Cardiac fibroblast (primary cell): ENCODE measurements at regions not wholly inside any gene's neighbourhood (a gene's known extent, or its start where the extent isn't known, plus 50 kb on each side); places are given as distances from the start of the nearest gene placed in this dataset.

Experiments used
- DNase-seq, 2 donors: peaks; one replicate each; pipeline versions ENCODE4 v3.0.0 to v3.0.0-alpha.2; 2010; ENCODE audit warnings: low read depth in 2 of 2
- H3K4me3 ChIP-seq, 2 donors: replicated peaks in 1 of 2; 1 replicate in 1 of 2; 2 replicates in 1 of 2; pipeline ENCODE4 v1.5.1; 2011; ENCODE audit warnings: low read depth in 2 of 2, low read length in 2 of 2, mild to moderate bottlenecking in 2 of 2, moderate library complexity in 1 of 2
- TF ChIP-seq, protein P1 (sequence below): IDR thresholded peaks from one replicate; pipeline ENCODE4 v1.5.1; 2011; ENCODE audit warnings: low read depth, mild to moderate bottlenecking, low read length, inconsistent platforms

DNA sequence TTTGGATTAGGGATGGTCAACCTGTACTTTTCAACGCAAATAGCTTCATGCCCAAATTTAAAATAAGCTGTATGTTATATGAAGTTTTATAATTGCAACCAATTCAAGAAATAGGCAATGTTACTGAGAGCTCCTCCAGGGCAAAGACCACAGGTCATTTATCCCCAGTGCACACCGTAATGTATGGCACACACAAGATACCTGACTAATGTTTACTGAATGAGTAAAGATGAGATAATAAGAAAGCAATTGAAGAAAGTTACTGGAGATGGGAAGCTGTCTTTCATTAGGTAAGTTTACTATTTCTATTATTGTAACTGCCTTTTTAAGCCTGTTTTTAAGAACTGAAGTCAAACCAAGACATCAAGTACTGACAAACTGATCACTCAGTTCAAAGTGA lies 184.5 kb upstream of the VRK2 start:
- DNase-seq, result no peak
- TF ChIP-seq, protein P1, sequence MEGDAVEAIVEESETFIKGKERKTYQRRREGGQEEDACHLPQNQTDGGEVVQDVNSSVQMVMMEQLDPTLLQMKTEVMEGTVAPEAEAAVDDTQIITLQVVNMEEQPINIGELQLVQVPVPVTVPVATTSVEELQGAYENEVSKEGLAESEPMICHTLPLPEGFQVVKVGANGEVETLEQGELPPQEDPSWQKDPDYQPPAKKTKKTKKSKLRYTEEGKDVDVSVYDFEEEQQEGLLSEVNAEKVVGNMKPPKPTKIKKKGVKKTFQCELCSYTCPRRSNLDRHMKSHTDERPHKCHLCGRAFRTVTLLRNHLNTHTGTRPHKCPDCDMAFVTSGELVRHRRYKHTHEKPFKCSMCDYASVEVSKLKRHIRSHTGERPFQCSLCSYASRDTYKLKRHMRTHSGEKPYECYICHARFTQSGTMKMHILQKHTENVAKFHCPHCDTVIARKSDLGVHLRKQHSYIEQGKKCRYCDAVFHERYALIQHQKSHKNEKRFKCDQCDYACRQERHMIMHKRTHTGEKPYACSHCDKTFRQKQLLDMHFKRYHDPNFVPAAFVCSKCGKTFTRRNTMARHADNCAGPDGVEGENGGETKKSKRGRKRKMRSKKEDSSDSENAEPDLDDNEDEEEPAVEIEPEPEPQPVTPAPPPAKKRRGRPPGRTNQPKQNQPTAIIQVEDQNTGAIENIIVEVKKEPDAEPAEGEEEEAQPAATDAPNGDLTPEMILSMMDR, result no peak
- no peak overlapping the region for H3K4me3 ChIP-seq

- no peak for DNase-seq
- TF ChIP-seq, protein P1, result no peak
- H3K4me3 ChIP-seq, result no peak overlapping the region
Measured at GRCh38 chr2:57862727-57863126, 183.9 kb upstream of the VRK2 start.

- TF ChIP-seq, protein P1, result no peak
- H3K4me3 ChIP-seq, result no peak overlapping the region
- DNase-seq, result peak in 1 of 2 donors; percentile 14
Measured at GRCh38 chr2:57864926-57865325, 181.7 kb upstream of the VRK2 start.

DNA sequence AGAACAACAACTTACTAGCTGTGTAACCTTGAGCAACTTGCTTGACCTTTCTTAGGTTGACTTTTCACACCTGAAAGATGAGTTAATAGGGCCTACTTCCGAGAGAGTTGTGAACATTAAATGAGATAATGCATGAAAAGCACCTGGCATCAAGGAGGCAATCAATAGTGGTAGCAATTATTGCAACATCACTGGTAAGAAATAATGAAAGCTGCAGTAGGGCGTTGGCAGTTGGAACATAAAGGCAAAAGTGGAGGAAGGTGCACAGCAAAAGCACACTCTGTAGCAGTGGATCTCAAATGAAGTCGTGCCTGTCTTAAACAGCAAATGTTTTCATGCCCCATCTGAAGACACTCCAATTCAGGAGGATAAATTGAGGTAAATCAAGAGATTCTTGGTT lies 178.9 kb upstream of the VRK2 start:
- TF ChIP-seq, protein P1, result no peak
- H3K4me3 ChIP-seq, result no peak overlapping the region
- DNase-seq, result no peak

DNA sequence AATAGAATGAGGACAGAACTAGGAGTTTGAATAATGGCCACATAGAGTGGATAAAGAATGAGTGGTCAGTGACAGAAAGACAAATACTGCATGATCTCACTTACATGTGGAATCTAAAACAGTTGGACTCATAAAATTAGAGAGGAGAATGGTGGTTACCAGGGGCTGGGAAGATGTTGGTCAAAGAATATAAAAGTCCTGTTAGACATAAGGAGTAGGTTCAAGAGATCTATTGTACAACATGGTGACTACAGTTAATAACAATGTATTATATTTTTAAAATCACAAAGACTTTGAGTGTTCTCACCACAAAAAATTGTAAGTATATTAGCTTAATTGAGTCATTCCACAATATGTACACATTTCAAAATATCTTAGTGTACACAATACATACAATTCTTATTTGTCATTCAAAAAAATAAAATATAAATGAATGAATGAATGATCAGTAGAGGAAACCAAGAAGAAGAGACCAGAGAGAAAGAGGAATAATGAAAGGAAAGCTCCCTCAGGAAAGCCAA lies 177.9 kb upstream of the VRK2 start:
- TF ChIP-seq, protein P1, result no peak
- DNase-seq, result no peak
- no peak overlapping the region for H3K4me3 ChIP-seq

DNA sequence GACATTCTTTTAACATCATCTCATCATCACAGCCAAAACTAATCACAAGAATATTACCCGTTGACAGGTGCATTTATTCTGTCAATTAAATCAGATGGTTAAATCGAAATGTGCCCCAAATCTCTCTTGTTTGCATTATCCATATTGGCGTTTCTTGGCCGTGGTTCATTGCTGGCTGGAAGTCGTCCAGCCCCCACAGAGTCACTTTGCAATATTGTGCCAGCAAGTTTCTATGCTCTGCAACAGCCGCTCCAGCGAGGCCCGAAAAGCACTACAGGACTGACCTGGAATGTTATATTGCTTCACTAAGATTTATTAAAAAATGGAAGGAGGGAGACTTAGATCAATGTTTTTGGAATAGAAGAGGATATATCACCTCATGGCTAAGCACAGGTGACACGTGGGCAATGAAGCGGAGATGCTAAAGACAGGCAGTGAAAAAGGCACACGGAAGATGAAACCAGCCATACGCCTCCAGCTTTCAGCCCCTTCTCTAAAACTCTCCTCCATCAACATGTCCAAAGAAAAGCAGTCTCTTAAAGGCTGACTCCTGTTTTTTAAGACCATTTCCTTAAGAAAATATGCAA lies 176.8 kb upstream of the VRK2 start:
- TF ChIP-seq, protein P1, result no peak
- no peak for DNase-seq
- no peak overlapping the region for H3K4me3 ChIP-seq

DNA sequence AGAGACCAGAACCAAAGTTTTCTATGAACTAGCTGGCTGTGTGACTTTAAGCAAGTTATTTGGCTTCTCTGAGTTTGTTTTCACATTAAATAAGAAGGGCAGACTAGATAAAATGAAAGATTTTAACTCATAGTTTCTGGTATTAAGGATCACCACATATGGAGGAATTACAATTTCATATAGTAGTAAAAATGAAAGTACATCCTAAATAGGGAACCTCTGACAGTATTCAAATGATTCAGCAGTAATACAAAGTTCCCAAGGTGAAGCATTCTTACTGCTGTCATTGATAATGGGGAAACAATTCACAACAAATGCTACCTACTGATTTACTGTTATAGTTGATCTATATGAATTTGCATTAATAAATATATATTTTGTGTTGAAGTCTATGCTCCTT lies 170.3 kb upstream of the VRK2 start:
- no peak overlapping the region for H3K4me3 ChIP-seq
- TF ChIP-seq, protein P1, result no peak
- DNase-seq, result no peak
